Activated CD8-positive, alpha-beta T cell treated with anti-CD3 and anti-CD28 coated beads for 36 hours (primary cell): ENCODE measurements at regions not wholly inside any gene's neighbourhood (a gene's known extent, or its start where the extent isn't known, plus 50 kb on each side); places are given as distances from the start of the nearest gene placed in this dataset.

Experiments
- ATAC-seq: fragments of 200-7000 bp; cut with Tn5 transposase; one replicate; pipeline ENCODE4 v1.10.0; 2021; ENCODE audit warnings: mild to moderate bottlenecking, moderate library complexity
- CTCF ChIA-PET: fragments of 350-600 bp; sonication (Branson Sonifier 250); formaldehyde crosslinking; loops from one replicate; lab custom pipeline; 2021; ENCODE audit warnings: antibody characterized with exemption; lab: Charles Lee
- POLR2A ChIA-PET: fragments of 350-600 bp; sonication (Branson Sonifier 250); formaldehyde crosslinking; loops from one replicate; lab custom pipeline; 2021; ENCODE audit warnings: antibody characterized with exemption; lab: Charles Lee
- DNase-seq: peaks from one replicate; pipeline ENCODE4 v3.0.0-alpha.2; 2020
- H3K27ac Mint-ChIP-seq: one replicate; pipeline ENCODE4 v1.8.0; 2021; ENCODE audit warnings: mild to moderate bottlenecking, mixed read lengths
- H3K27me3 Mint-ChIP-seq: one replicate; pipeline ENCODE4 v1.8.0; 2021; ENCODE audit warnings: mixed read lengths
- H3K36me3 Mint-ChIP-seq: one replicate; pipeline ENCODE4 v1.8.0; 2021; ENCODE audit warnings: low read depth, mixed read lengths
- H3K4me1 Mint-ChIP-seq: one replicate; pipeline ENCODE4 v1.8.0; 2021; ENCODE audit warnings: low read depth, mixed read lengths
- H3K4me3 Mint-ChIP-seq: one replicate; pipeline ENCODE4 v1.8.0; 2021; ENCODE audit warnings: mild to moderate bottlenecking, moderate library complexity, mixed read lengths
- H3K9me3 Mint-ChIP-seq: one replicate; pipeline ENCODE4 v1.8.0; 2021; ENCODE audit warnings: mixed read lengths
- CTCF ChIP-seq: fragments of 200-600 bp; IDR thresholded peaks from one replicate; pipeline ENCODE4 v1.8.0; 2022; ENCODE audit warnings: antibody characterized with exemption, mild to moderate bottlenecking
- intact Hi-C: fragments of 100-400 bp; cut with micrococcal nuclease; formaldehyde crosslinking; loops from one replicate; pipeline ENCODE4 v1.10.0; 2022

GRCh38 chr18:78624646-78625279 lies 354.9 kb upstream of the SALL3 start:
- intact Hi-C loops = no loop called here
- DNase-seq = no peak
- Mint-ChIP-seq H3K9me3 (no peaks in the 10 kb centered on the region), H3K4me1 (no peaks in the 10 kb centered on the region), H3K36me3 (no peaks in the 10 kb centered on the region), H3K27me3 (peaks cover 13% of the 10 kb centered on the region), H3K27ac (no peak overlapping the region), H3K4me3 (no peak overlapping the region)
- ATAC-seq = no peak
- ChIA-PET CTCF (no interaction called here), POLR2A (no interaction called here)
- no peak for TF ChIP-seq CTCF

- TF ChIP-seq CTCF = no peak
- H3K36me3 Mint-ChIP-seq = no peaks in the 10 kb centered on the region
Observed at GRCh38 chr18:78625847-78626246, 353.8 kb upstream of the SALL3 start.

GRCh38 chr18:78627551-78628346 lies 351.9 kb upstream of the SALL3 start:
- DNase-seq = no peak
- no peak for TF ChIP-seq CTCF
- no peaks in the 10 kb centered on the region for H3K36me3 Mint-ChIP-seq
- intact Hi-C loops = no loop called here
- ChIA-PET POLR2A (no interaction called here), CTCF (no interaction called here)
- H3K9me3 Mint-ChIP-seq = no peaks in the 10 kb centered on the region
- ATAC-seq = no peak
- H3K4me1 Mint-ChIP-seq = no peaks in the 10 kb centered on the region
- H3K27ac Mint-ChIP-seq = no peak overlapping the region
- H3K27me3 Mint-ChIP-seq = peaks cover 13% of the 10 kb centered on the region
- no peak overlapping the region for H3K4me3 Mint-ChIP-seq

More at GRCh38 chr18:78625847-78626246, 353.8 kb upstream of the SALL3 start:
- Mint-ChIP-seq H3K9me3 (no peaks in the 10 kb centered on the region), H3K4me3 (no peak overlapping the region), H3K27ac (no peak overlapping the region), H3K27me3 (peaks cover 13% of the 10 kb centered on the region), H3K4me1 (no peaks in the 10 kb centered on the region)
- POLR2A ChIA-PET = no interaction called here
- CTCF ChIA-PET = no interaction called here
- ATAC-seq = no peak
- no peak for DNase-seq
- intact Hi-C loops = no loop called here

- CTCF ChIA-PET = no interaction called here
Observed at GRCh38 chr18:78629426-78629825, 350.2 kb upstream of the SALL3 start.

More at GRCh38 chr18:78629426-78629825, 350.2 kb upstream of the SALL3 start:
- Mint-ChIP-seq H3K4me3 (no peak overlapping the region), H3K9me3 (no peaks in the 10 kb centered on the region), H3K27ac (no peak overlapping the region), H3K27me3 (peaks cover 11% of the 10 kb centered on the region), H3K4me1 (peaks cover 6% of the 10 kb centered on the region), H3K36me3 (no peaks in the 10 kb centered on the region)
- POLR2A ChIA-PET = no interaction called here
- DNase-seq (no peak), ATAC-seq (no peak)
- intact Hi-C loops = no loop called here
- no peak for TF ChIP-seq CTCF
